ENCODE measurements at regions not wholly inside any gene's neighbourhood (a gene's known extent, or its start where the extent isn't known, plus 50 kb on each side); places are given as distances from the start of the nearest gene placed in this dataset.

- Mint-ChIP-seq H3K4me3 (ENCODE audit: unreplicated experiment) (no peak overlapping the region), H3K27ac (ENCODE audit: unreplicated experiment) (no peak overlapping the region), H3K27me3 (ENCODE audit: insufficient read depth, unreplicated experiment) (peaks cover 15% of the 10 kb centered on the region), H3K4me1 (ENCODE audit: low read depth, unreplicated experiment) (no peaks in the 10 kb centered on the region), H3K36me3 (ENCODE audit: insufficient read depth, unreplicated experiment) (no peaks in the 10 kb centered on the region), H3K9me3 (ENCODE audit: unreplicated experiment) (no peaks in the 10 kb centered on the region)
- ChIA-PET POLR2A (no interaction called here), CTCF (no interaction called here)
- Histone ChIP-seq H3K27me3 (replicated peaks; ENCODE audit: control insufficient read depth, insufficient read depth, low read length) (no peaks in the 10 kb centered on the region), H3K9me3 (no peaks in the 10 kb centered on the region), H3K4me3 (ENCODE audit: low read depth, low read length) (no peak overlapping the region), H3K36me3 (ENCODE audit: control insufficient read depth, insufficient read depth, low read length) (no peaks in the 10 kb centered on the region), H3K4me1 (no peaks in the 10 kb centered on the region)
- TF ChIP-seq CTCF (IDR thresholded peaks at IDR 0.05; ENCODE audit: insufficient read depth in 1 of 2, low read depth in 1 of 2, low read length in 1 of 2, severe bottlenecking in 1 of 2, unreplicated experiment in 1 of 2): no peak
- intact Hi-C loops (cut with micrococcal nuclease; ENCODE audit: unreplicated experiment): no loop called here
- DNase-seq: no peak
- BruUV-seq (replicated peaks): no TSS peak
Observed at GRCh38 chr2:242038928-242039341, 169.4 kb downstream of the RTP5 start.

GRCh38 chr2:242040303-242040655 lies 170.8 kb downstream of the RTP5 start:
- Histone ChIP-seq H3K9me3 (no peaks in the 10 kb centered on the region), H3K36me3 (ENCODE audit: control insufficient read depth, insufficient read depth, low read length) (no peaks in the 10 kb centered on the region), H3K4me3 (ENCODE audit: low read depth, low read length) (no peak overlapping the region), H3K4me1 (no peaks in the 10 kb centered on the region), H3K27me3 (replicated peaks; ENCODE audit: control insufficient read depth, insufficient read depth, low read length) (no peaks in the 10 kb centered on the region)
- Mint-ChIP-seq H3K36me3 (ENCODE audit: insufficient read depth, unreplicated experiment) (no peaks in the 10 kb centered on the region), H3K9me3 (ENCODE audit: unreplicated experiment) (no peaks in the 10 kb centered on the region), H3K4me1 (ENCODE audit: low read depth, unreplicated experiment) (no peaks in the 10 kb centered on the region), H3K4me3 (ENCODE audit: unreplicated experiment) (no peak overlapping the region), H3K27me3 (ENCODE audit: insufficient read depth, unreplicated experiment) (peaks cover 13% of the 10 kb centered on the region), H3K27ac (ENCODE audit: unreplicated experiment) (no peak overlapping the region)
- BruUV-seq (replicated peaks): no TSS peak
- ChIA-PET POLR2A (no interaction called here), CTCF (no interaction called here)
- DNase-seq: no peak
- intact Hi-C loops (cut with micrococcal nuclease; ENCODE audit: unreplicated experiment): no loop called here
- no peak for TF ChIP-seq CTCF (IDR thresholded peaks at IDR 0.05; ENCODE audit: insufficient read depth in 1 of 2, low read depth in 1 of 2, low read length in 1 of 2, severe bottlenecking in 1 of 2, unreplicated experiment in 1 of 2)

- Mint-ChIP-seq H3K9me3 (ENCODE audit: unreplicated experiment) (no peaks in the 10 kb centered on the region), H3K27me3 (ENCODE audit: insufficient read depth, unreplicated experiment) (peaks cover 13% of the 10 kb centered on the region), H3K27ac (ENCODE audit: unreplicated experiment) (no peak overlapping the region), H3K4me3 (ENCODE audit: unreplicated experiment) (no peak overlapping the region), H3K36me3 (ENCODE audit: insufficient read depth, unreplicated experiment) (no peaks in the 10 kb centered on the region), H3K4me1 (ENCODE audit: low read depth, unreplicated experiment) (no peaks in the 10 kb centered on the region)
- TF ChIP-seq CTCF (IDR thresholded peaks at IDR 0.05; ENCODE audit: insufficient read depth in 1 of 2, low read depth in 1 of 2, low read length in 1 of 2, severe bottlenecking in 1 of 2, unreplicated experiment in 1 of 2): no peak
- Histone ChIP-seq H3K9me3 (no peaks in the 10 kb centered on the region), H3K4me3 (ENCODE audit: low read depth, low read length) (no peak overlapping the region), H3K4me1 (no peaks in the 10 kb centered on the region), H3K27me3 (replicated peaks; ENCODE audit: control insufficient read depth, insufficient read depth, low read length) (no peaks in the 10 kb centered on the region), H3K36me3 (ENCODE audit: control insufficient read depth, insufficient read depth, low read length) (no peaks in the 10 kb centered on the region)
- BruUV-seq (replicated peaks): no TSS peak
- ChIA-PET CTCF (no interaction called here), POLR2A (no interaction called here)
- intact Hi-C loops (cut with micrococcal nuclease; ENCODE audit: unreplicated experiment): no loop called here
- no peak for DNase-seq
Observed at GRCh38 chr2:242040681-242041080, 171.2 kb downstream of the RTP5 start.
